Midbrain (tissue), 1 donor: ENCODE measurements at regions not wholly inside any gene's neighbourhood (a gene's known extent, or its start where the extent isn't known, plus 50 kb on each side); places are given as distances from the start of the nearest gene placed in this dataset.

Source experiments
- DNase-seq: peaks from one replicate; lab custom pipeline; 2025; lab: John Stamatoyannopoulos, UW

DNA sequence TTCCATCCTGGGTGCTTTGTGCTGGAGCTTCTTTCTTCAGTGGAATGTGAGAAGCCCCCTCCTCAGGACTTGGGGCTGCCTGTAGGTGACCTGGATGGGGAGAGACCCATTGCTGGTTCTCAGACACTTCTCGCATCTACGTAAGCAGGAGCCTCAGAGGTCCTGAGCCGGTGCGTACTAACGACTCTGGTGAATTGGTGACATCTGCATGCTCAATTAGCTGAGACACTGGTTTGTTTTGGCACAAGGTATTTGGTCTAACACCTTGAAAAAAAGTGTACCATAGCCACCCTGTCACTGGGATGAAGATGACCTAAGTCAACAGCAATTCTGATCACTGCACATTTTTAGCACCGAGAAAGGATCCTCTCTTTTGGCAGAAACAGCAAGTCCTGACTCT is 57.7 kb downstream of the LRRC30 start:
- DNase-seq = no peak

DNA sequence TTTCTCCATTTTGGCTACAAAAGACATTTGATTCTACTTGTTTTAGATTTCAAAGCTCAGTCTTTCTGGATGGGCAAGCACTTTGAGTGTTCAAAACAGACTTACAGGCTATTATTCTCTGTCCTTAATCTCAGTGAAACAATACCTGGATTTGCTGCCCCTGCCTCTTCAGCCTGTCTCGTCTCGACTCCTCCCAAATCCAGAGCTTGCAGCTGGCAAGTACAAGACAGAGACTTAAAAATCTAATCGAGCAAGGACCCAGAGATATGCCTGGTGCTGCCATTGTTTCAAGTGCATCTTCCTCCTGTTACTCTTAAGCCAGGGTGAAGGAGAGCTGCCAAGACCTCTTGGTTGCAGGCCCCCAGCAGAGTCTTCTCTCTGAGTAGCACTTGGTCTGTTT is 59.2 kb downstream of the LRRC30 start:
- DNase-seq = no peak

DNA sequence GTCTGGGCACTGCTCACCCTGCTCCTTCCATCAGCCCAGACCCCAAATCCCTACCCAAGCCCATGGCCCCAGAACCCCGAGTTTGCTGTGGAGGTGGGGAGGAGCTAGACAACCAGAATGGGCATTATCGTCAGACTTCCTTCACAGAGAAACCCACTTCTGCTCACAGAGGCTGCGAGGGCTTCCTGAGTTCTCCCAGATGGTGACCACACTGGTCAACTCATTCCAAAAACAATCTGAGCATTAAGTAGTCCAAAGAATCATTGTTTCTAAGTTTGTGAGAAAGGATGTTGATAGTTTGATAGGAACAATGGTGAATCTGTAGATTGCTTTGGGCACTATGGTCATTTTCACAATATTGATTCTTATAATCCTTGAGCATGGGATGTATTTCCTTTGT is 60.2 kb downstream of the LRRC30 start:
- DNase-seq = no peak

DNA sequence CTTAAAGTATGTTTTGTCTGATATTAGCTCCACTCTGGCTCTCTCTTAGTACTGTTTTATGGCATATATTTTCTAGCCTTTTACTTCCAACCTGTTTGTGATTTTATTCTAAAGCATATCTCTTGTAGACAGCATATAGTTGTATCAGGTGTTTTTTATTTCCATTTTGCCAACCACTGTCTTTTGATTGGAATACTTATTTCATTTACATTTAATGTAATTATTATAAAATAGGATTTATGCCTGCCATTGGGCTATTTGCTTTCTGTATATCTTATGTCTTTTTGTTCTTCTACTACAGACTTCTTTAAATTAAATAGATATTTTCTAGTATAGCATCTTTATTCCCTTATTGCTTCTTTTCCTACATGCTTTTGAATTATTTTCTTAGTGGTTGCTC is 67.3 kb downstream of the LRRC30 start:
- no peak for DNase-seq

DNA sequence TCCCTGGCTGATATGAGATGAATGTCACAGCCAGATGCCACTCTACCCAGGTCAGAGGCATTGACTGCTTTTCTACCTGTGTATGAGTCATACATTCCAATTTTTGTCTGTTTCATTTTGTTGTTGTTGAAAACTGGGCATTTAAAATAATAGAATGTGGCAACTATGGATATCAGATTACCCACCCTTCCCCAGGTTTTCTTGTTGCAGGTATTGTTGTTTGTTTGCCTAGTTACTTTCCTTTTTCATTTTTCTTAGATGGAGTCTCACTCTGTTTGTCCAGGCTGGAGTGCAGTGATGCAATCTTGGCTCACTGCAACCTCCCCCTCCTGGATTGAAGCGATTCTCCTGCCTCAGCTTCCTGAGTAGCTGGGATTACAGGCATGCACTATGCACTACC is 70.2 kb downstream of the LRRC30 start:
- no peak for DNase-seq

DNA sequence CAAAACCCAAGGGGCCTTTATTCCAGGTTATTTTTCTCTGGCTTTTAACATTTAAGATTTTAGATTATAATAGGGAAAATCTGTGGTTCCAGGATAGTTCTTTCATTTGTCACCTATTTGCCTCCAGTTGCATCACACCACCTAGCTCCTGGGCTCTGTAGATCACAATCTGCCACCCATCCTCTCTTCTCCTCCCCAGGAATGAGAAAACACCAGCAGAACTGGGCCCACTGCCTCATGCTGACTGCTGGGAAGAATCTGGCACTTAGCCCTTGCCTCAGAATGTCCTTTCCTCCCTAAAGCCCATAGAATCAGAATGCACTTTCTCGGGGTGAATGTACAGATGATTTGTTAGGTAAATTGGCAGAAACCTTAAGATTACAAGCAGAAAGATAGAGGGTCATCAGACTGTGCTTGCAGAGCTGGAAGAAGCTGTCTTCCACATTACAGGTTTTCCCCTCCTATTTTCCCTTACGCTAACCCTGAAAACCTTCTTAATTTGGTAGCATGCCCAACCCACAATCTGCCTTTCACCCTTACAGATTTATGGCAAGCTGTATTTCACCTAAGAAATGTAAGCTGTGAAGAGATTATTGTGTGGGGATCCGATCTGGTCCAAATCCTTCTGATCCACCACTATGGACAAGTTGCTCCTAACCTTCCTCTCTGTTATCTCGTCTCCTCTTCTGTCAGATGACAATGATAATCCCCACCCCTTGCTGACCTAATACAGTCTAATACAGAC is 72.6 kb downstream of the LRRC30 start:
- no peak for DNase-seq

DNA sequence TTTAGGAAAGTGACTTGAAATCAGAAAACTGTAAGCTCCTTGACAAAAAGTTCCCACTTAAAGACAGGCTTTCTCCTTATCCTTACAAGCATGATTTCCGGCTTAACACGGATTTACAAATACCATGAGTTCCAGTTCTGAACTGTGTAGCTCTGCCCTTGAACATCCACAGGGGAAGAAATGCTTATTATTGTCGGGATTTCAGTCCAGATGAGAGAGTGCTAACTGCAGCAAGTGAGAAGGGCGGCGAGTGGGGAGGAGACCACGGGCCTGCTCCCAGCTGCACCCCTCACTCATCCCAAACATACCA is 73.1 kb downstream of the LRRC30 start:
- DNase-seq = no peak

DNA sequence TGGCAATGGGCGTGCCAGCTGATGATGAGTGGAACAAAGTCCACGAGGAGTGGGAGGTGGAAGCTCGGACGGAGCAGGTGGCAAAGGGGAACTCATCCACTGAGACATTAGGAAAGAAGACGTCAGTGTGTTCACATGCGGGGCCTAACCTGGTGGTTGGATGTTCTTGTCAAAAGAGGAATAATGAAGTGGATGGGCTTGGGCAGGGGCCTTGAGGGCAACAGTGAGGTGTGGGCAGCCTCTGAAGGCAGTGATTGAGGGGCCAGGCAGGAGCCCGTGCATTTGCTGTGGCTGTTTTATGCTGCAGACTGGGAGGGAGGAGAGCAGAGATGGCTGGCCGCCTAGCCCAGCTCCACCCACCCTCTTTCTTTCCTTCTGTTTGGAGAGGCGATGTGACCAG is 74.5 kb downstream of the LRRC30 start:
- no peak for DNase-seq

DNA sequence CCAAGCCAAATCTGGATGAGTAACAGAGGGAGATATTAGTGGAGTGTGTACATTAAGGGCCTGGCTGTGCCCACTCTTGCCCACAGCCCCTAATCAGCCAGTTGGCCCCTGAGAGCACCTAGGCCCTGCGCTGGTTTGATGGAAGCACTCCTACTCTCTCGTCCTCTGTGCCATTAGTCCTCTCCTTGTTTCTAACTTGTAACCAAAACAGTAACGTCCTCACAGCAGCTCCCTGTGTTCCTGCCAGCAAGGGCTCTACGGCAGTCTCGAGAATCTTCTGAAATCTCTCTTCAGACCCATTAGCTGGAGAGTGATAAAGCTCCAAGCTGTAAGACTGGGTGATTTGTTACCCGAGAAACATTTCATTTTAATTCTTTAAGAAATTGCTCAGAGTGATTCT is 76.1 kb downstream of the LRRC30 start:
- no peak for DNase-seq

DNA sequence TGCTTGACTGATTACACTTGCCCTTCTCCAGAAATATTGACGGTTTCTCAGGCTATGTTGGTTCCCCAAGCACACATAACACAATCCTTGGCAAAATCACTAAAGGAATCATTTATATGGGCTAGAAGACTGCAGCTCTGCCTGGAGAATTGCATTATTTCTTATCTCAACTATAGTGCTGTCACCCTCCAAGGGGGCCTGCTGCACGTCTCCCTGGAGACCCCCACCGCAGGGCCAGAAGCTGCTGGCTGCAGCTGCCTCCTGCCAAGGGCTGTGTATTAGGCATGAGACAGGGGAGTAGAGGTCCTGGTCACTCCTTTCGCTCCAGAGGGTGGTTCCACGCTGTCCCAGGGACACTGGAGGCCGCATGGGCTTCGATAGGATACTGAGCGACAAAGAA is 76.6 kb downstream of the LRRC30 start:
- DNase-seq = no peak

DNA sequence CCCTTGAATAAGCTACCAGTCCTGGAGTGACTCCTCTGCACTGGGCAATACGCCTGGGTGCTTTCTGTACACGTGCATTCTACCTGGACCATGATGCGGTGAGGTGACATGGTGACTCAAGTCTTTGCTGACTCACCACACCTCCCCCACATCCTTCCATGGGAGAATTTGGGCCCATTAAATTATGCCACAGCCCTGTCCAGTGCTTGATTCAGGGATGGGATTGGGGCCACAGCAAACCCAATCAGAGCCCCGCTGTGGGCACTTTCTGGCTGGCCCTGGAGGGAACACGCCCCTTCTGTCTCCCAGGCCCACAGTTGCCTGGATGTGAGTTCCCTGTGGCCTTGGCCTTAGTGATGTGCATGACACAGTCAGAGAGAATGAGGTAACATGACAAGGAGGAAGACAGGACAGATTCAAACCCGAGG is 86.9 kb downstream of the LRRC30 start:
- DNase-seq = no peak

DNA sequence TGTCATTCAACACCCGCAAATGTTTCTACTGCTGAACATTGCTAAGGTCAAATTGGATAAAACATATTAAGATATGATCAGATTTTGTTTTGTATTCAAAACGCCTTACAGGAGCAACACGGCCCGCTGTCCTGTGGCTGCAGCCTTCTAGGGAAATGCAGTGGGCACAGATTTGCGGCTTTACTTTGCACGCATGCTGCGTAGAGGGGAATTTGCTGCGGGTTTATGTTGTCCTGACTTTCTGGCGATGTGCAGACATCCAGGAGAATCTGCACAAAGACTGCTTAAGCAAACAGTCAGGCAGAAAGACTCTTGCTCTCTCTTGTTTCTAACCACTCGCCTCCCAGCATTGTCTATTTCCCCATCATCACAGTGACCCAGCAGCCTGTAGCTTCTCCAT is 88.3 kb downstream of the LRRC30 start:
- no peak for DNase-seq

DNA sequence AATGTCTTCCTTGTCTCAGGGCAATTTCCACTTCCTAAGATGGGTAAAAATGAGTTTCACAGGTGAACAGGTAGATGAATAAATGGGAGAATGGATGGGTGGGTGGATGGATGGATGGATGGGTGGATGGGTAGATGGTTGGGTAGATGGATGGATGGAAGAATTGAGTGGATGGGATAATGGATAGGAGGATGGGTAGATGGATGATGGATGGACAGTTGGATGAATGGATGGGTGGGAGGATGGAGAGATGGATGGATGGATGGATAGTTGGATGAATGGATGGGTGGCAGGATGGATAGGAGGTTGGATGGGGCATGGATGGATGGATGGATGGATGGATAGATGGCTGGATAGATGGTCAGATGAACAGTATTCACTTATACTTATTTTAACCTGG is 90.9 kb downstream of the LRRC30 start:
- DNase-seq = no peak

DNA sequence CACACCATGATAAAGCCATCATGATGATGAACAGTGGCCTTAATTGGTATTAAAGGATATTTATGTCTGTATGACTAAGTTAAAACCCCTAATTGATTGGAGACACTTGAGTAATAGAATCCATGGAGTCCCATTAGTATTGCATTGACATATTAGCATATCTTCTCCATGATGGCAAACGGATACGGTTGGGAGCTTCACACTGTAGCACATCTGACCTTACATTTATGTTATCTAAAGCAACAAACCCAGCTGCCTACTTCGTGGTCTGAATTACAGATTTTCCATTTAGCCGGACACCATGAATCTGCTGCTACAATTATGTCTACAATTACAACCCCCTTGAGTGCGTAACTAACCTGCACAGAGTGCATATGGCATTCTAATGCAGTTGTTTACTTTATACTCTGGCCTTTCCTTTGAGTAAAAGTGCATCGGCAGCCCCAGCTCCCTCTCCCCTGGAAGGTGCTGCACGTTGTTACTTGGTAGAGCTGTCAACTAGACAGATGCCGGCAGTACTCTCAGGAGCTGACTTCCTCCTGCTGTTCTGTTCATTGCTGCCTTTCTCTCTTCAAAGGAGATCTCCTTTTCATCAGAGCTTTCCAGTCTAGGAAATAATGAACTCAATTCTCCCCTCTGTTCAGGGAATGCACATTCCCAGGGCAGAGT is 92.1 kb downstream of the LRRC30 start:
- DNase-seq = no peak

DNA sequence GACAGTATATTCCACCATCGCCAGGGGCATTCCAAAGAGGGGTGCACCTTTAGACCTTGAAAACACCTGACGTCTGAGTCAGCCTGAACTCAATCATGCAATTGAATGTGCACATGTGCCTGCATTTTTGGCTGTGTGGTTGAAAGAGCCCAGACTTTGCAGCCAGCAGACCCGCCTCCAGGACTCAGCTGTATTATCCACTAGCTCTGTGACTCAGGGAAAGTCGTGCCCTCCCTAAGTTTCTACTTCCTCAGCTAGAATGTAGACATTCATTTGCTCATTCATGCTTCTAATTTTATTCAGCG is 94.2 kb downstream of the LRRC30 start:
- no peak for DNase-seq

DNA sequence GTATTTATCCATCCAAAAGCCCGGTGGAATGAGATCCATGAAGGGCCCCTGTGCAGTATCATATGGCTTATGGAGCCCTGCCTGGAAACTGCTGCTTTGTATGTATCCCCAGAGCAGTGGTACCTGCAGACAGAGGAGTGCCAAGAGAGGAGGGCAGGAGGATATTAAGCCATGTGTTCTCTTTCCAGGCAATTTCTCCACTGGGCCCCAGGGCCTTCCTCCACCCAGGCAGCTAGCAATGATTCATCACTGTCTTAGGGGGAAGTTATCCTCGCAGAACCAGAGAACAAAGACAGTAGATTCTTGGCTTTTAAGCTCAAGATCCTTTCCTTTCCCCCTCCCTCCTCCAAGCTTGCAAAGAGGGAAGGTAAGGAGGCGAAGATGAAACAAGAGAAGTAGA is 98.1 kb downstream of the LRRC30 start:
- no peak for DNase-seq

DNA sequence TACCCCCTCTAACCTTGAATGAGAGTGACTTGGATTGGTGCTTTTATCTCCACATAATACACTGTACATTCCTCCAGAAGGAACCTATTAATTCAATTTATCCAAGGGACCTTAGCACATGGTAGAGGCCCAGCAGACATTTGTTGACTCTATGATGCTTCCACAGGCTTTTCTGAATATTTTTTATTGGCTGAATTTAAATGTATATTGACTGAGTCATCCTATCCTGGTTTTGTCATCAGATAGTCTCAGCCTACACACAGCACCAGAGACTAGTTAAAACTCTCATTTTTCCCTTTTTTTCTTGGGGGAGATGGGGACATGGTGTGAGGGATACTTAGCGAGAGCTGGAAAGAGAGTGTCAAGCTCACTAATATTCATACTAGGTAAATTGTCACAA is 101.6 kb downstream of the LRRC30 start:
- no peak for DNase-seq

DNA sequence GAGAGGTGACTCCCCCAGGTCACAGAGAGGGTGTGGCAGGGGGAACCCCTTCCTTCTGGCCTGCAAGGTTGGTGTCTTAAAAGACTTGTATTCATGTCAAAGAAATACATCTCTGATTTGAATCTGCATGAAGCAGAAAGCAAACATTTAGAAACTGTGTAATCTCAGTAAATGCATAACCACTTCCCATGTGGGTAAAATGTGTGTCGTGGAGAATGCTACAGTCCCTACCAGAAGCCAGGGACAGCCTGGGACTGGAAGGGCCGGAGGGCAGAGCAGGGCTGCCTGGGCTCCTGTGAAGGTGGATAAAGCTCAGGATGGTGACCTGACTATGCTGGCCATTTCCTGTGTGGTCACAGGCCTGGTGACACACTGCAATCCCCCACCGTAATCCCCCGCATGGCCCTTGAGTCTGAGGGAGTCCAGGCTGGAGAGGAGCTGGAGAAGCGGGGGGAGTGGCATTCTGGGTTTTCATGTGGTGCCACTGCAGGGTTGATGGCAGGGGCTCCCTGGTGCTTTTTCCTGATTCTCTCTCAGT is 102.2 kb downstream of the LRRC30 start:
- no peak for DNase-seq

DNA sequence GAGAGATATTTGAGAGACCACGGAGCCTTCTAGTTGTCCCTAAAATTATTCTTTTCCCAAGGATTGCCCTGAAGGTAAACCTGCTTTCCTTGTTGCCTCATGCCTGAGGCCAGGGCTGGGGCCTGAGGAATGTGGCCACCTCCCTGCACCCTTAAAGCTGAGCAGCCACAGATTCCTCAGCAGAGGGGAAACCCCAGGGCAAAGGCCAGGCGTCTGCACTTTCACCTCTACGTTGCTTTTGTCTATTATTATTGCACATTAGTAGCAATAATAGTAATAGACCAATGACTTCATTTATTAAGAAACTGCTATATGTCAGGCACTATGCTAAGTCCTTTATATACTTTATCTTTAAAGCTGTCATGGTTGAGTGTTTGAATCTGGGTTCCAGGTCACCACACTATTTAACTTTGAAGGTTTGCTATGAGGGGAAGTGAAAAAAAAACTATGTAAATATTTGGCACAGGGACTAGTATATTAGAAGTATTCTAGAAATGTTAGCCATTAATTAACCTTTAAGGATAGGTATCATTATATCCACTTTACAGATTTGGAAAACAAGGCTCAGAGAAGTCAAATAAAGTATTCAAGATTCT is 104.2 kb downstream of the LRRC30 start:
- DNase-seq = no peak

DNA sequence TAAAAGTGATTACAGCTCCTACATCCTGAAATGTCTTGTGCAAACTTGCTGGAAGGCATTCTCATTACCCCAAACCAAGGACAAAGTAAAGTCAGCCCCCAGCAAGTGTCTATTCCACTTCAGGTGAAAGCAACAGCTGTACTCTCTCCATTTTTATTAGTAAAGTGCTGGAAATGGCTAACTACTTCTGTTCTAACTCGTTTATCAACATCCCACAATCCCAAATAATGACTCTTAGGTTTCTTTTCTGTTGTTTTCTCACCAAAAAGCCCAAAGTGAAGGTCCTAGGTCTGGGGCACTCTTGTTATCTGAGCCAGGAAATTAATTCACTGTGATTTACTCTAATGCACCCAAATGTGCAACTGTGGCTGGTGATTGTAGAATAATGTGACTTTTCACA is 105.7 kb downstream of the LRRC30 start:
- DNase-seq = no peak

DNA sequence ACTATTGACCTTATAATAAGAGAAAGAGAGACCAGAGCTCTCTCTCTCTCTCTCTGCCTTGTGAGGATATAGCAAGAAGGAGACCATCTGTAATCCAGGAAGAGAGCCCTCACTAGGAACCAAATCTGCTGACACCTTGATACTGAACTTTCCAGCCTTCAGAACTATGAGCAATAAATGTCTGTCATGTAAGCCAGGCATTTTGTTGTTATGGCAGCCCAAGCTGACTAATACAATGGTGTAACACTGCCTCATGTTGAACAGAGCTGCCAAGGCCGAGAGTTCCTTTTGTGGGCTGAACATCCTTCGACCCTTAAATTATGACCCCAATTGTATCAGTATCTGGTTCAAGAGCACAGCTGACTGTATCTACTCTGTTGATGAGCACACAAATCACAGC is 108.0 kb downstream of the LRRC30 start:
- DNase-seq = no peak

DNA sequence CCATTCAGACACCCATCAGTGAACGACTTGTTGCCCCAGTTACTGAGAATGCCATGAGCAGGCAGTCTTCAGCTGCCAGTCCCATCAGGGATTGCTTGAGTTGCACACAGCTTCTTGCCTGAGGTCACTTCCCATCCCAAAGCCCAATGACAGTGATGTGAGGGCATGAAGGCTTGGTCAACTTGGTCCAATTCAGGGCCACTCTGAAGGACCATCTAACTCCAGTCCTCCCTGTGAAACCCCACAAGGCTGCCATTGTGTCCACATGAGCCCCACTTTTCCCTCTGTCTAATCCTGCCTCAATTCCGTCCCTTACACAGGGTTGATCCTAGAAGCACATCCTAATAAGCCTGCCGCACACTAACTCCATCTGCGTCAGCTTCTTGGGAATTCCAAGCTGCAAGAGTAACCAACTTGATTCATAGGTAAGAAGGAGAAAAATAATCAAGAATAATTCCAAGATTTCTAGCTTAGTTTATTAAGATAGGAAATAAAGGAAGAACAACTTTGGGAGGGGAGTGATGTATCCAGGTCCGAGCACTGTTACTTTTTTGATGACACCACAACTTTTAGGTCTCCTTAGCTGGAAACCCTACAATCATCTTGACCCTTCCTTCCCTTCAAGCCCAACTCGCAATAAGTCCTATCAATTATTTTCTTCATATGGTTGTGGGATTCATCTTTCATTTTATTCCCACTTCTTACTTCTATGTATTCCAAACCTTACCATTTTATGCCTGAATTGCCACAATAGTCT is 110.9 kb downstream of the LRRC30 start:
- no peak for DNase-seq
